SU-DHL-6 (cell line): ENCODE measurements at regions not wholly inside any gene's neighbourhood (a gene's known extent, or its start where the extent isn't known, plus 50 kb on each side); places are given as distances from the start of the nearest gene placed in this dataset.

Experiments
- CTCF ChIP-seq: fragments of 200-600 bp; sonication (generic); IDR thresholded peaks from one replicate; pipeline ENCODE4 v1.5.1; 2017; ENCODE audit warnings: antibody characterized with exemption, mild to moderate bottlenecking, low read length, moderate library complexity; ENCODE audit not compliant: insufficient read depth, poor library complexity, severe bottlenecking
- EZH2phosphoT487 ChIP-seq: fragments of 200-600 bp; sonication (generic), shearing (Covaris generic); conservative IDR thresholded peaks from 2 replicates; pipeline ENCODE4 v1.6.1; 2018; ENCODE audit warnings: mild to moderate bottlenecking, antibody characterized with exemption, low read length, moderate library complexity, mixed read lengths

DNA sequence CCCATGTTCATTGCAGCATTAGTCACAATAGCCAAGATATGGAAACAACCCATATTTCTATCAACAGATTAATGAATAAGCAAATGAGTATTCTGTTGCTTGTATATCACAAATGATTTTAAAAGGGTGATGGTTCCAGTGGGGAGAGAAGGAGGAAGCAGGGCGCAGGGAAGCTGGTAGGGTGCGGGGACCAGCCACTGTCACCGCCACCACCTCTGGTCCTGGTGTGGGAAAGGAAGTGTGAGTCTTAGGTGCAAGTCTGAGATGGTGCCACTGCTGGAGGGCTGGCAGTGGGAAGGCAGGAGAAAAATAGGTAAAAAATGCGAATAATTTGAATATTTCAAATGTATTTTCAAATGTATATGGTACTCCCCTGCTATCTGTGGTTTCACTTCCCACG is 286.8 kb upstream of the DDX53 start:
- TF ChIP-seq CTCF (no peak), EZH2phosphoT487 (no peak)
